ENCODE measurements at regions not wholly inside any gene's neighbourhood (a gene's known extent, or its start where the extent isn't known, plus 50 kb on each side); places are given as distances from the start of the nearest gene placed in this dataset.

GRCh38 chr15:25228261-25228660, 210.6 kb downstream of the UBE3A start:
- H3K36me3 ChIP-seq: no peaks in the 10 kb centered on the region
- TF ChIP-seq CTCF (IDR thresholded peaks at IDR 0.05): no peak
- H3K9ac ChIP-seq (ENCODE audit: low read depth in 2 of 2, low read length in 2 of 2): no peak overlapping the region
- H3K9me3 ChIP-seq: no peaks in the 10 kb centered on the region
- no peak for DNase-seq
- intact Hi-C loops (cut with DNase I): no loop called here
- no peak overlapping the region for H3K27ac ChIP-seq
- H3K4me3 ChIP-seq: no peak overlapping the region
- no peaks in the 10 kb centered on the region for H3K4me1 ChIP-seq
- no peaks in the 10 kb centered on the region for H3K27me3 ChIP-seq

GRCh38 chr15:25230442-25230841, 208.4 kb downstream of the UBE3A start:
- intact Hi-C loops (cut with DNase I): no loop called here
- Histone ChIP-seq H3K4me1 (no peaks in the 10 kb centered on the region), H3K9me3 (no peaks in the 10 kb centered on the region), H3K27ac (no peak overlapping the region), H3K36me3 (no peaks in the 10 kb centered on the region), H3K27me3 (no peaks in the 10 kb centered on the region), H3K4me3 (no peak overlapping the region), H3K9ac (ENCODE audit: low read depth in 2 of 2, low read length in 2 of 2) (no peak overlapping the region)
- DNase-seq: no peak
- TF ChIP-seq CTCF (IDR thresholded peaks at IDR 0.05): no peak

GRCh38 chr15:25233766-25234350, 205.0 kb downstream of the UBE3A start:
- Histone ChIP-seq H3K27ac (no peak overlapping the region), H3K9ac (ENCODE audit: low read depth in 2 of 2, low read length in 2 of 2) (no peak overlapping the region), H3K9me3 (no peaks in the 10 kb centered on the region), H3K4me1 (no peaks in the 10 kb centered on the region), H3K4me3 (no peak overlapping the region), H3K36me3 (no peaks in the 10 kb centered on the region), H3K27me3 (no peaks in the 10 kb centered on the region)
- no peak for DNase-seq
- TF ChIP-seq CTCF (IDR thresholded peaks at IDR 0.05): no peak
- intact Hi-C loops (cut with DNase I): no loop called here

GRCh38 chr15:25234831-25235230, 204.0 kb downstream of the UBE3A start:
- no peaks in the 10 kb centered on the region for H3K36me3 ChIP-seq
- intact Hi-C loops (cut with DNase I): no loop called here
- no peaks in the 10 kb centered on the region for H3K9me3 ChIP-seq
- H3K27me3 ChIP-seq: no peaks in the 10 kb centered on the region
- no peak overlapping the region for H3K9ac ChIP-seq (ENCODE audit: low read depth in 2 of 2, low read length in 2 of 2)
- H3K27ac ChIP-seq: no peak overlapping the region
- H3K4me3 ChIP-seq: no peak overlapping the region
- H3K4me1 ChIP-seq: no peaks in the 10 kb centered on the region
- TF ChIP-seq CTCF (IDR thresholded peaks at IDR 0.05): no peak
- no peak for DNase-seq

GRCh38 chr15:25235391-25235790, 203.4 kb downstream of the UBE3A start:
- TF ChIP-seq CTCF (IDR thresholded peaks at IDR 0.05): no peak
- intact Hi-C loops (cut with DNase I): no loop called here
- Histone ChIP-seq H3K4me3 (no peak overlapping the region), H3K27ac (no peak overlapping the region), H3K9me3 (no peaks in the 10 kb centered on the region), H3K4me1 (no peaks in the 10 kb centered on the region), H3K36me3 (no peaks in the 10 kb centered on the region), H3K27me3 (no peaks in the 10 kb centered on the region), H3K9ac (ENCODE audit: low read depth in 2 of 2, low read length in 2 of 2) (no peak overlapping the region)
- no peak for DNase-seq
